ENCODE measurements at regions not wholly inside any gene's neighbourhood (a gene's known extent, or its start where the extent isn't known, plus 50 kb on each side); places are given as distances from the start of the nearest gene placed in this dataset.
"Not testable (repeated sequence)": the region's sequence is repeated elsewhere in the genome, so short reads cannot be mapped to it uniquely, and the experiment has no call there.

DNA sequence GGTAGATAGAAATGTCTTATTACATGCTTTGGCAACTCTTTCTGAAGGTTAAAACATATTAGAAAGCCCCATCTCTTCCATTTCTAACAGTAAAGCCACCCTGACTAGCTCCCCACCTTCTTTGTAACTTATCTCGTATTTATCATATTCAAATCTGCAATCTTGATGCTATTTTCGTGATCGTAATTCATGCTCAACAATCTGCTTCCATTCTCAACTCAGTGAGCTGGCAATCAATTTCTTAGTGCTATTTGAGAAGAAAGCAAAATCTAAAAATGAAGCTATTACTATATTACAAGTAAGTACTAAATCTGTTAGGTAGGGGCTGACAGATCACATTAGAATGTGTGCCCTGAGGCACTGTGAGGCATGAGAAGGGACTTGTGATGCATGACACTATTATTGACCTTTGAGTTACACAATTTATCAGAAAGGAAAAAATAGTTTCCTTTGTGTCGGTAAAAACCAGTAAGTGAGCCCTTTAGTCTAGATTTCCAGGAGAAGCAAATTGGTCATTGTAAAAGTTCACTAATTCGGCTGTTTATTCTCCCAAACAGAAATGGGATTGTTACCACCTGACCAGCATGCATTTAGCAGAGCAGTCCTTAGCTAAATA lies 379.7 kb upstream of the CNTN6 start:
- H3K4me3 ChIP-seq (ENCODE audit: low read depth, low read length), result no peak overlapping the region
- TF ChIP-seq, protein P1, sequence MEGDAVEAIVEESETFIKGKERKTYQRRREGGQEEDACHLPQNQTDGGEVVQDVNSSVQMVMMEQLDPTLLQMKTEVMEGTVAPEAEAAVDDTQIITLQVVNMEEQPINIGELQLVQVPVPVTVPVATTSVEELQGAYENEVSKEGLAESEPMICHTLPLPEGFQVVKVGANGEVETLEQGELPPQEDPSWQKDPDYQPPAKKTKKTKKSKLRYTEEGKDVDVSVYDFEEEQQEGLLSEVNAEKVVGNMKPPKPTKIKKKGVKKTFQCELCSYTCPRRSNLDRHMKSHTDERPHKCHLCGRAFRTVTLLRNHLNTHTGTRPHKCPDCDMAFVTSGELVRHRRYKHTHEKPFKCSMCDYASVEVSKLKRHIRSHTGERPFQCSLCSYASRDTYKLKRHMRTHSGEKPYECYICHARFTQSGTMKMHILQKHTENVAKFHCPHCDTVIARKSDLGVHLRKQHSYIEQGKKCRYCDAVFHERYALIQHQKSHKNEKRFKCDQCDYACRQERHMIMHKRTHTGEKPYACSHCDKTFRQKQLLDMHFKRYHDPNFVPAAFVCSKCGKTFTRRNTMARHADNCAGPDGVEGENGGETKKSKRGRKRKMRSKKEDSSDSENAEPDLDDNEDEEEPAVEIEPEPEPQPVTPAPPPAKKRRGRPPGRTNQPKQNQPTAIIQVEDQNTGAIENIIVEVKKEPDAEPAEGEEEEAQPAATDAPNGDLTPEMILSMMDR (IDR thresholded peaks at IDR 0.05; ENCODE audit: low read depth, low read length), result no peak

DNA sequence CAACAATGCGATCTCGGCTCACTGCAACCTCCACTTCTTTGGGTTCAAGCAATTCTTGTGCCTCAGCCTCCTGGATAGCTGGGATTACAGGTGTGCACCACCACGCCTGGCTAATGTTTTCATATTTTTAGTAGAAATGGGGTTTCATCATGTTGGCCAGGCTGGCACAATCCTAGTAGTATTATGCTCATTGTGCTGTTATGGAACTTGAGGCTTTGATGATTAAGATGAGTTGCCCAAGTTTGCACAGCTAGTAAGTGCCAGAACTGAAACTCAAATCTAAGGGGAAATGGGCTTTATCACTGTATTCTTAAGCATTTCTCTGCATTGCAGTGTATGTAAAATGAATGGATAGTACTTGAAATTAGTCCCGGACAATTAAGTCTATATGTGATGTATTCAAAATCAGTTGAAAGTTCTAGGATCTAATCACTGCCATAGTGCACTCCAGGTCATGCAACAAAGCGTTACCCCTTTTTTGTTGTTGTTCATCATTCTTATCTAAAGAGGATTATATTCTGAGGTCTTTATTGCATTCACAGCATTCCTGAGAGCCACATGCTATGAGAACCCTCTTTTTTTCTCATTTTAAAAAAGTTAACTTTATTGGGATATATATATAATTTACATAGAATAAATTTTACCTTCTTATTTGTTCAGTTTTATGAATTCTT lies 378.7 kb upstream of the CNTN6 start:
- TF ChIP-seq, protein P1 (IDR thresholded peaks at IDR 0.05; ENCODE audit: low read depth, low read length), result no peak
- no peak overlapping the region for H3K4me3 ChIP-seq (ENCODE audit: low read depth, low read length)

DNA sequence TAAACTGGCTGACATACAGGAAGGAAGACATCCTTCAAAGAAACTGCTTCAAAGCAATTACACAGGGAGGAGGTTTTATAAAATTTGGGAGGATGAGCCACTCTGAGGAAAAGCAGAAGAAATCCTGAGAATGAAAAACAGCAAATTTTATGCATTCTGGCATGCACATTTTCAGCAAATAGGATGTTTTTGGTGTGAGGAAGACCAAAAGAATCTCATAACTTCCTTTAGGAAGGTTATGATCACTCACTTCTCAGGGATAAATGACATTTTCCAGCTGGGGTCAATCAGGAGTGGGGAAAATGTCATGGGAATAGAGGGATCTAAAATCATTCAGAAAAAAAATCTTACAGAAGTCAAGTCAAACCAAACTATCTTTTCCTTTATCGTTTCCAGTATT lies 371.7 kb upstream of the CNTN6 start:
- TF ChIP-seq, protein P1 (IDR thresholded peaks at IDR 0.05; ENCODE audit: low read depth, low read length), result no peak
- no peak overlapping the region for H3K4me3 ChIP-seq (ENCODE audit: low read depth, low read length)

DNA sequence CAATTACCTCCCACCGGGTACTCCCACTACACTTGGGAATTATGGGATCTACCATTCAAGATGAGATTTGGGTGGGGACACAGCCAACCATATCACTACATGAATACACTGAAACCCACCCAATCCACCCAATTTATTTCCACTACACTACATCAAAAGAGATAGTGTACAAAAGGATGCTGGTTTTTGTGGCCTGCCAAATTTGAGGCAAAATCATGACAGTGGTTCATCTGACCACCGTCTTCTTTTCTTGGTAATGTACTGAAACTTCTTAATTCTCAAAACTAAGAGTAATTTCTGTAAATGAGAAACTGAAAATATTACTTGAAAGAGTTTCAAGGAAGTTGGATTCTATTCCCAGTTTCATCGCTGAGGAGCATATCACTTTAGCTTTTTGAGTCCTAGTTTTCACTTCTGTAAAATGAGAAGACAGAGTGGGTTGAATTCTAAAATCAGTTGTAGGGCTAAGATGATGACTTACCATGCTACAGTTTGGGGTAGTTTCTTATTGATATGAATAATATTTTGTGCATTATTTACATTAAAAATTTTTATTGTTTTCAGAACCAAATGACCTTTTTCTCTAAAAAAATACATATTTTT lies 360.4 kb upstream of the CNTN6 start:
- TF ChIP-seq, protein P1 (IDR thresholded peaks at IDR 0.05; ENCODE audit: low read depth, low read length), result no peak

DNA sequence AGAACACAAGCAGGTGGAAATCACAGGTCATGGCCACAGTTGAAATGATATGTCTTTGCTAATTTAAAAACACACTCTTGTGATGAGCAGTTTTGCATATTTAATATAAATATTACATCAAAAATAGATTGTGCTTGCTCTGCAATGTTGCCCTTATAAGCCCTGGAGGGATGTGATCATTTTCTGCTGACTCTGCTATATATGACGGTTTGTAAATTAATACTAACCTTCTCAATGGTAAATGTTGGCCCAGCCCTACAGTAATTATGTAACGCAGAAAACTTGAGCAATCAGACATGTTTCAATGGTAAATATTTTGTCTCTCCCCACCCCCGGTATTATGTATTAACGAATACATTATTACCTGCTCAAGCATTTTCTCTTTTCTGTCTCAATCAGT lies 359.5 kb upstream of the CNTN6 start:
- no peak overlapping the region for H3K4me3 ChIP-seq (ENCODE audit: low read depth, low read length)
- TF ChIP-seq, protein P1 (IDR thresholded peaks at IDR 0.05; ENCODE audit: low read depth, low read length), result no peak

More for the DNA sequence above, 360.4 kb upstream of the CNTN6 start:
- H3K4me3 ChIP-seq (ENCODE audit: low read depth, low read length), result no peak overlapping the region

DNA sequence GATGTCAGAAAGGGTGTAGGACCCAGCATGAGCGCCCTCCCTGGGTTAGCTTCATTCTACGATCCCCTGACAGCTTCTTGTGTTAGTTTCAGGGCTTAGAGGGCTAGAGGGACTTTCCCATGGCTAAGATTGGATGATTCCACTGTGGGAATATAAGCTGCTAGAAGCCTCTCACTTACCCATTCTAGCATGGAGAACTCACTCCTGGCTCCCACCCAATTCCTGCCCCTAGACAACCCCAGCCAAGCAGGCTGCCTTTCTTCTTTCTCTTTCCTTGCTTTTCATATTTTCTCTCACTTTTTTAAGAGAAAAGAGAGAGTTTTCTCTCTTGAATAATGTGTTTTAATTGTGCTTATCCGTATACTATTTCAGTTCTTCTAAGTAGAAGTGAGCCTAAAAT lies 335.1 kb upstream of the CNTN6 start:
- no peak overlapping the region for H3K4me3 ChIP-seq (ENCODE audit: low read depth, low read length)
- TF ChIP-seq, protein P1 (IDR thresholded peaks at IDR 0.05; ENCODE audit: low read depth, low read length), result no peak

DNA sequence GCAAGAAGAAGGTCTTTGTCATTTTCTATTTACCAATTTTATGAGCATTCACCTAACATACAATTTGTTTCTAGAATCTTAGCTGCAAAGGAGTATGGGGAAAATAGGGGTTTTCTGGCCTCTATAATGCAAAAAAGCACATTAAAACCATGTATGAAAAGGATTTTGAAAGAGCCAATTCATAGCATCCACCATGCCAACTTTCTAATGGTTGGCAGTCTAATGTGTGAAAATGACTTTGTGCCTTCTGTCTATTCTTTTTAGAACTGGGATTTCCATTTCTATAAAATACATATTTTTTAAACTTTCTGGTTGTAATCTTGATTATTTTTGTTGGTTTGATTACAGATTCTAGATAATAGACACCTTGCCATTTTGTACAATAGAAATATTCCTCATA lies 333.7 kb upstream of the CNTN6 start:
- TF ChIP-seq, protein P1 (IDR thresholded peaks at IDR 0.05; ENCODE audit: low read depth, low read length), result no peak
- no peak overlapping the region for H3K4me3 ChIP-seq (ENCODE audit: low read depth, low read length)

DNA sequence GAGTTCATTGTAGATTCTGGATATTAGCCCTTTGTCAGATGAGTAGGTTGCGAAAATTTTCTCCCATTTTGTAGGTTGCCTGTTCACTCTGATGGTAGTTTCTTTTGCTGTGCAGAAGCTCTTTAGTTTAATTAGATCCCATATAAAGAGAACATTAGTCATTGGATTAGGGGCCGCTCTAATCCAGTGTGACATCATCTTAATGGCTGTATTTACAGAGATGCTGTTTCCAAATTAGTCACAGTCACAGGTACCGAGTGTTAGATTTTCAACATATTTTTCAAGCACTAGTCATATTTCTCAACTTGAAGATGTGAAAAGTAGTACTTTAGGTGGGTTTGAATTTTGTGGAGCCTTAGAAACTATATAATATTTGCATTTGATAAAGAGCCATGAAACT lies 319.4 kb upstream of the CNTN6 start:
- not testable (repeated sequence) for H3K4me3 ChIP-seq (ENCODE audit: low read depth, low read length)
